ENCODE measurements at regions not wholly inside any gene's neighbourhood (a gene's known extent, or its start where the extent isn't known, plus 50 kb on each side); places are given as distances from the start of the nearest gene placed in this dataset.

- TF ChIP-seq ZNF407 (CRISPR knock-in tag; IDR thresholded peaks at IDR 0.05; ENCODE audit: not compliant biosample characterization) (no peak), TCF7L2 (IDR thresholded peaks at IDR 0.05; ENCODE audit: low read depth, low read length) (no peak), ZNF615 (CRISPR knock-in tag; IDR thresholded peaks at IDR 0.05; ENCODE audit: borderline replicate concordance) (no peak)
These were observed 418.1 kb upstream of the CDH5 start (continued) for GRCh38 chr16:65948361-65948760.

- Histone ChIP-seq H3K79me2 (ENCODE audit: insufficient read depth, low read length) (no peaks in the 10 kb centered on the region), H3K9ac (ENCODE audit: insufficient read depth, low read depth, low read length) (no peak overlapping the region), H3K4me2 (ENCODE audit: low read depth, low read length) (no peak overlapping the region), H3K36me3 (replicated peaks in 1 of 2; ENCODE audit: control insufficient read depth in 1 of 2, insufficient read depth in 2 of 2, low read length in 2 of 2) (no peaks in the 10 kb centered on the region), H3K4me3 (replicated peaks in 1 of 3; ENCODE audit: insufficient read depth in 1 of 3, low read depth in 2 of 3, low read length in 3 of 3) (no peak overlapping the region), H3K27me3 (ENCODE audit: control insufficient read depth in 1 of 2, insufficient read depth in 2 of 2, low read length in 2 of 2) (no peaks in the 10 kb centered on the region), H2AFZ (ENCODE audit: low read length) (no peak overlapping the region), H3K9me3 (ENCODE audit: low read length) (no peaks in the 10 kb centered on the region), H3K27ac (ENCODE audit: extremely low read length, insufficient read depth, low read length) (no peak overlapping the region), H3K4me1 (ENCODE audit: insufficient read depth, low read length) (no peaks in the 10 kb centered on the region), H4K20me1 (ENCODE audit: insufficient read depth, low read length) (no peaks in the 10 kb centered on the region)
- ATAC-seq (no peak), FAIRE-seq (no peak), DNase-seq (ENCODE audit: low spot score) (no peak)
- intact Hi-C loops (cut with micrococcal nuclease; ENCODE audit: unreplicated experiment): no loop called here
- in situ Hi-C loops (cut with HindIII; ENCODE audit: extremely low pct_ligation_motif_present, low pct_unique_long_range_greater_than_20kb): no loop called here
- ChIA-PET POLR2A (no interaction called here), CTCF (ENCODE audit: low intra/inter-chr PET ratio, low total read pairs) (no interaction called here)
- BruUV-seq (replicated peaks): no TSS peak
- WGBS (ENCODE audit: low lambda C conversion rate): 26% methylated on average over 4 of the region's 4 CpGs
- TF ChIP-seq SUZ12 (IDR thresholded peaks at IDR 0.05; ENCODE audit: low read depth, low read length) (no peak), LCORL (IDR thresholded peaks at IDR 0.05) (no peak), LCORL (CRISPR knock-in tag; IDR thresholded peaks at IDR 0.05) (no peak), MEF2D (CRISPR knock-in tag; IDR thresholded peaks at IDR 0.05) (no peak), THAP8 (CRISPR knock-in tag; IDR thresholded peaks at IDR 0.05; ENCODE audit: borderline replicate concordance) (no peak), MTF2 (CRISPR knock-in tag; IDR thresholded peaks at IDR 0.05; ENCODE audit: borderline replicate concordance) (no peak), MTF1 (CRISPR knock-in tag; IDR thresholded peaks at IDR 0.05) (no peak), KAT8 (CRISPR knock-in tag; IDR thresholded peaks at IDR 0.05) (no peak), REXO4 (CRISPR knock-in tag; IDR thresholded peaks at IDR 0.05; ENCODE audit: borderline replicate concordance) (no peak), EED (CRISPR knock-in tag; IDR thresholded peaks at IDR 0.05) (no peak), MIER2 (CRISPR knock-in tag; IDR thresholded peaks at IDR 0.05) (no peak), SIX4 (CRISPR knock-in tag; IDR thresholded peaks at IDR 0.05) (no peak), ARNT2 (CRISPR knock-in tag; IDR thresholded peaks at IDR 0.05; ENCODE audit: low read depth) (no peak)
These were observed 418.5 kb upstream of the CDH5 start for GRCh38 chr16:65947951-65948350.
